ENCODE measurements at regions not wholly inside any gene's neighbourhood (a gene's known extent, or its start where the extent isn't known, plus 50 kb on each side); places are given as distances from the start of the nearest gene placed in this dataset.
"Not testable (repeated sequence)": the region's sequence is repeated elsewhere in the genome, so short reads cannot be mapped to it uniquely, and the experiment has no call there.

- not testable (repeated sequence) for TF ChIP-seq CTCF (conservative IDR thresholded peaks at IDR 0.05; ENCODE audit: low read depth, low read length); MAFK (IDR thresholded peaks at IDR 0.05; ENCODE audit: low read depth, low read length); POLR2A (IDR thresholded peaks at IDR 0.05; ENCODE audit: low read depth, low read length); SMC3 (IDR thresholded peaks at IDR 0.05; ENCODE audit: low read depth, low read length); RAD21 (IDR thresholded peaks at IDR 0.05; ENCODE audit: low read length); BHLHE40 (IDR thresholded peaks at IDR 0.05; ENCODE audit: low read depth, low read length)
These were observed 58.2 kb upstream of the NBPF15 start for GRCh38 chr1:144519528-144520189.
